Activated CD4-positive, alpha-beta T cell treated with anti-CD3 and anti-CD28 coated beads for 36 hours (primary cell): ENCODE measurements at regions not wholly inside any gene's neighbourhood (a gene's known extent, or its start where the extent isn't known, plus 50 kb on each side); places are given as distances from the start of the nearest gene placed in this dataset.

Experiments used
- ATAC-seq: fragments of 200-7000 bp; cut with Tn5 transposase; one replicate; pipeline ENCODE4 v1.10.0; 2021; ENCODE audit warnings: mild to moderate bottlenecking, moderate library complexity
- CTCF ChIA-PET: fragments of 350-600 bp; sonication (Branson Sonifier 250); formaldehyde crosslinking; loops from one replicate; lab custom pipeline; 2021; ENCODE audit warnings: antibody characterized with exemption; lab: Charles Lee
- POLR2A ChIA-PET: fragments of 350-600 bp; sonication (Branson Sonifier 250); formaldehyde crosslinking; loops from one replicate; lab custom pipeline; 2021; ENCODE audit warnings: antibody characterized with exemption, inconsistent platforms; lab: Charles Lee
- DNase-seq: peaks from one replicate; pipeline ENCODE4 v3.0.0-alpha.2; 2020
- H3K27ac Mint-ChIP-seq: one replicate; pipeline ENCODE4 v1.8.0; 2021; ENCODE audit warnings: mixed read lengths
- H3K27me3 Mint-ChIP-seq: one replicate; pipeline ENCODE4 v1.8.0; 2021; ENCODE audit warnings: mixed read lengths
- H3K36me3 Mint-ChIP-seq: one replicate; pipeline ENCODE4 v1.8.0; 2021; ENCODE audit warnings: low read depth, mixed read lengths
- H3K4me1 Mint-ChIP-seq: one replicate; pipeline ENCODE4 v1.8.0; 2021; ENCODE audit warnings: mixed read lengths
- H3K4me3 Mint-ChIP-seq: one replicate; pipeline ENCODE4 v1.8.0; 2021; ENCODE audit warnings: mild to moderate bottlenecking, moderate library complexity, mixed read lengths
- H3K9me3 Mint-ChIP-seq: one replicate; pipeline ENCODE4 v1.8.0; 2021; ENCODE audit warnings: low read depth, mixed read lengths
- intact Hi-C, 2 experiments: fragments of 100-400 bp; cut with DNase I in 1 of 2; cut with micrococcal nuclease in 1 of 2; formaldehyde crosslinking; loops; one replicate each; pipeline versions ENCODE4 v1.14.2 to v1.15.1; 2022 to 2024; cut with DNase I, micrococcal nuclease

- Mint-ChIP-seq H3K27me3 (peaks cover 13% of the 10 kb centered on the region), H3K27ac (no peak overlapping the region), H3K36me3 (no peaks in the 10 kb centered on the region), H3K9me3 (no peaks in the 10 kb centered on the region), H3K4me1 (no peaks in the 10 kb centered on the region), H3K4me3 (no peak overlapping the region)
- ChIA-PET CTCF (interaction anchor here (0.6 kb wide), 1 partner anchor 110 kb away, joined by 3 read pairs; no protein-coding TSS in a partner anchor), POLR2A (interaction anchor here (0.7 kb wide), 1 partner anchor 78 kb away, joined by 3 read pairs; no protein-coding TSS in a partner anchor)
- ATAC-seq (no peak), DNase-seq (no peak)
- intact Hi-C loops = no loop called here
Observed at GRCh38 chr12:30874455-30875321, 51.9 kb upstream of the TSPAN11 start.

- Mint-ChIP-seq H3K4me3 (no peak overlapping the region), H3K36me3 (no peaks in the 10 kb centered on the region), H3K4me1 (no peaks in the 10 kb centered on the region), H3K27me3 (peaks cover 10% of the 10 kb centered on the region), H3K27ac (no peak overlapping the region), H3K9me3 (peaks cover 3% of the 10 kb centered on the region)
- intact Hi-C loops = no loop called here
- ChIA-PET CTCF (no interaction called here), POLR2A (no interaction called here)
- ATAC-seq (no peak), DNase-seq (no peak)
Observed at GRCh38 chr12:30870491-30871265, 55.9 kb upstream of the TSPAN11 start.

DNA sequence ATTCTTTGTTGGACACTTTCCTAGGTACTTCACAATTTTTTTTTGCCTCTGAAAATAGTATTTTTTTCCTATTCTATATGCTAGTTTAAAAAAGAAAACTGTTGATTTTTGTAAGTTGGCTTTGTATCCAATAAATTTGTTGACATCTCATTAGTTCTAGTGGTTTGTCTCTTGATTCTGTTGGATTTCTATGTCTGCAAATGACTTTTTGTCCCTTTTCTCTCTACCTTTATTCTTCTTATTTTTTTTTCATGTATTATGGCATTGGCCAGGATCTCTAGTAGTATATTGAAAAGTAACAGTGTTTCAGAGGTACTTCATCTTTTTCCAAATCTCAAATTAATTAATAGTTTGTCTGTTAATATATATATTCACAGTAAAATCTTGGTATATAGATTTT lies 59.1 kb upstream of the TSPAN11 start:
- no peak overlapping the region for H3K4me3 Mint-ChIP-seq
- H3K27ac Mint-ChIP-seq = no peak overlapping the region
- peaks cover 3% of the 10 kb centered on the region for H3K9me3 Mint-ChIP-seq
- DNase-seq (no peak), ATAC-seq (no peak)
- ChIA-PET CTCF (interaction anchor here (1.9 kb wide), 1 partner anchor 19 kb away, joined by 5 read pairs; no protein-coding TSS in a partner anchor), POLR2A (no interaction called here)
- H3K27me3 Mint-ChIP-seq = peaks cover 15% of the 10 kb centered on the region
- no peaks in the 10 kb centered on the region for H3K4me1 Mint-ChIP-seq
- no peaks in the 10 kb centered on the region for H3K36me3 Mint-ChIP-seq
- intact Hi-C loops = no loop called here

DNA sequence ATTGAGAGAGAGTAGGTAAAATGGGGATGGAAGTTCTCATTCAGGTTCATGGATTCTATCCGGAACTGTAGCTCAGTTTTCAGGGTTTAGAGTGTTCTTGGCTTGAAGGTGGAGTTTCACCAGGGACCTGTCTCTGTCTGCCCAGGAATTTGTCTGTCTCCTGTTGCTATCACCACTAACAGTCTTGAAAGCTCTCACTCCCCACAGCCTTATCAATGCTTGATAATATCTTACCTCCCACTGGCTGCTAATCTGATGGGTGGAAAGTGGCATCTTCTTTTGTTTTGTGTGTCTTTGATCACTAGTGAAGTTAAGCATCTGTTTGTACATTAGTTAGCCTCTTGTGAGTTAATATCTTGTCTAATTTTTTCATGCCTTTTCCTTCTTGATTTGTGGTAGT lies 60.3 kb upstream of the TSPAN11 start:
- ATAC-seq (no peak), DNase-seq (no peak)
- ChIA-PET POLR2A (no interaction called here), CTCF (interaction anchor here (2.2 kb wide), 1 partner anchor 19 kb away, joined by 7 read pairs; no protein-coding TSS in a partner anchor)
- Mint-ChIP-seq H3K4me3 (no peak overlapping the region), H3K27me3 (peaks cover 15% of the 10 kb centered on the region), H3K27ac (no peak overlapping the region), H3K4me1 (no peaks in the 10 kb centered on the region), H3K9me3 (peaks cover 3% of the 10 kb centered on the region), H3K36me3 (no peaks in the 10 kb centered on the region)
- intact Hi-C loops = no loop called here

- no peak for ATAC-seq
- ChIA-PET CTCF (no interaction called here), POLR2A (no interaction called here)
- DNase-seq = no peak
- intact Hi-C loops = no loop called here
- Mint-ChIP-seq H3K36me3 (no peaks in the 10 kb centered on the region), H3K9me3 (peaks cover 3% of the 10 kb centered on the region), H3K27me3 (peaks cover 13% of the 10 kb centered on the region), H3K4me3 (no peak overlapping the region), H3K27ac (no peak overlapping the region), H3K4me1 (no peaks in the 10 kb centered on the region)
Observed at GRCh38 chr12:30863839-30864238, 62.7 kb upstream of the TSPAN11 start.

GRCh38 chr12:30862486-30862885 lies 64.1 kb upstream of the TSPAN11 start:
- ChIA-PET POLR2A (no interaction called here), CTCF (interaction anchor here (1.0 to 2.5 kb wide), 2 partner anchors 14 to 125 kb away, joined by 3 to 9 read pairs; no protein-coding TSS in a partner anchor)
- DNase-seq = no peak

GRCh38 chr12:30859226-30859625 lies 67.3 kb upstream of the TSPAN11 start:
- Mint-ChIP-seq H3K27ac (no peak overlapping the region), H3K9me3 (no peaks in the 10 kb centered on the region), H3K4me3 (no peak overlapping the region), H3K36me3 (no peaks in the 10 kb centered on the region), H3K27me3 (peaks cover 7% of the 10 kb centered on the region), H3K4me1 (no peaks in the 10 kb centered on the region)
- no peak for ATAC-seq
- intact Hi-C loops = no loop called here
- ChIA-PET CTCF (interaction anchor here (1.2 kb wide), 1 partner anchor 12 kb away, joined by 3 read pairs; no protein-coding TSS in a partner anchor), POLR2A (no interaction called here)
- no peak for DNase-seq

More at GRCh38 chr12:30862486-30862885, 64.1 kb upstream of the TSPAN11 start:
- Mint-ChIP-seq H3K27me3 (peaks cover 11% of the 10 kb centered on the region), H3K27ac (no peak overlapping the region), H3K9me3 (peaks cover 3% of the 10 kb centered on the region), H3K4me1 (no peaks in the 10 kb centered on the region), H3K4me3 (no peak overlapping the region), H3K36me3 (no peaks in the 10 kb centered on the region)
- intact Hi-C loops = no loop called here
- no peak for ATAC-seq

DNA sequence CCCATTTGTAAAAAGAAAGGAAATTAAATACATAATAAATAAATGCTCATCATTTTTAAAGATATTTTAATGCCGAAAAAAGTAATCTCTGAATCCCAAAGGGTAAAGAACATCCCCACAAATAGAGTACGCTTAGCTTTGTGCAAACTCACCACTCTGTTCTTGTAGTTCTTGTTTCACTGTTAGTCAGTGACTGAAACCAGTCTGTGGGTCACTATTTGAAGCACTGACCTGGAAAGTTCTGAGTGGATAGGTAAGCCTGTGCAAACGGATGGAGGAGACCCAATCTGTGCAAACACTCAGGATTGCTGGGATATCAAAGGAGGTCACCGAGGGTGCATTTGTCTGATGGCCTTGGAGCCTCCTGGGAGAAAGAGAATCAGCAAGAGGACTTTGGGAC lies 68.1 kb upstream of the TSPAN11 start:
- H3K27ac Mint-ChIP-seq = no peak overlapping the region
- H3K9me3 Mint-ChIP-seq = no peaks in the 10 kb centered on the region
- DNase-seq (no peak), ATAC-seq (no peak)
- no peaks in the 10 kb centered on the region for H3K36me3 Mint-ChIP-seq
- ChIA-PET CTCF (no interaction called here), POLR2A (no interaction called here)
- no peaks in the 10 kb centered on the region for H3K4me1 Mint-ChIP-seq
- no peak overlapping the region for H3K4me3 Mint-ChIP-seq
- intact Hi-C loops = no loop called here
- H3K27me3 Mint-ChIP-seq = peaks cover 7% of the 10 kb centered on the region

DNA sequence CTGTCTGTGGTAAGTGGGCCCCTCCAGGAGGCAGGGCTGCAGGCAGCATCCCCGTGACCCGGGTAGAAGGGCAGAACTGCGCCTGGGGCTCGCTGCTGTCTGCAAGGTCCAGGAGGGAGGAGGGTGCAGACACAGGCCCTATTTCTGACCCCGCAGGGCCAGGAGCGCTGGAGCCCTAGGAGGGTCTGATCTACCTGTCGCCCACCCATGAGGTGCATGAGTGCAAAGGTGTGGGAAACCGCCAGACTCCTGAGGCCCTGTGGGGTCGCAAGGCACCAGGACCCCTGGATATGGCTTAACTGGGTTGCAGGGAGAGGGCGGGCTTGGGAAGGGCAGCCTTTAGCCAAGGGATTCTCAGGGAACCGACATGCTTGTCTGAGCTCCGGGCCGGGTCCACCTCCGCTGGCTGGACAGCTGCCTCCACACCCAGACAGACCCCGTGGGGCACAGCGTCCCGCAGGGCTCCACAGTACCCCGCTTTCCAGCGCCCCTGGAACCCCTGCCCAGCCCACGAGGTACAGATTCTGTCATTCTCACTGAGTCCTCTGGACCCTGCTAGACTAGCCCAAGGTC lies 72.9 kb upstream of the TSPAN11 start:
- POLR2A ChIA-PET = no interaction called here

GRCh38 chr12:30850684-30851083 lies 75.9 kb upstream of the TSPAN11 start:
- H3K9me3 Mint-ChIP-seq = no peaks in the 10 kb centered on the region

More for the DNA sequence above, 72.9 kb upstream of the TSPAN11 start:
- Mint-ChIP-seq H3K4me3 (no peak overlapping the region), H3K4me1 (peaks cover 6% of the 10 kb centered on the region), H3K27me3 (peaks cover 3% of the 10 kb centered on the region), H3K36me3 (no peaks in the 10 kb centered on the region), H3K27ac (no peak overlapping the region), H3K9me3 (no peaks in the 10 kb centered on the region)
- CTCF ChIA-PET = no interaction called here
- ATAC-seq (no peak), DNase-seq (no peak)
- intact Hi-C loops = loop anchor here (5.0 kb wide), 3 partner anchors 199 to 469 kb away; partner anchors contain the start of gene DDX11 (in 1 of the 2)

GRCh38 chr12:30847259-30847658 lies 79.3 kb upstream of the TSPAN11 start:
- H3K4me1 Mint-ChIP-seq = peaks cover 9% of the 10 kb centered on the region
- ChIA-PET POLR2A (interaction anchor here (0.6 kb wide), 1 partner anchor 478 kb away, joined by 3 read pairs; no protein-coding TSS in a partner anchor), CTCF (interaction anchor here (0.6 to 7.6 kb wide), 22 partner anchors 12 to 1775 kb away, joined by 3 to 56 read pairs (median 4); partner anchors contain the start of gene DDX11)
- peak; percentile 31 for ATAC-seq
- no peaks in the 10 kb centered on the region for H3K36me3 Mint-ChIP-seq
- peaks cover 4% of the 10 kb centered on the region for H3K27me3 Mint-ChIP-seq
- no peaks in the 10 kb centered on the region for H3K9me3 Mint-ChIP-seq
- intact Hi-C loops = loop anchor here (1.0 kb wide), 5 partner anchors 138 to 789 kb away; no protein-coding TSS in a partner anchor
- no peak overlapping the region for H3K4me3 Mint-ChIP-seq
- peak; percentile 23 for DNase-seq
- H3K27ac Mint-ChIP-seq = no peak overlapping the region

More at GRCh38 chr12:30850684-30851083, 75.9 kb upstream of the TSPAN11 start:
- Mint-ChIP-seq H3K36me3 (no peaks in the 10 kb centered on the region), H3K4me1 (peaks cover 6% of the 10 kb centered on the region), H3K27me3 (no peaks in the 10 kb centered on the region), H3K27ac (no peak overlapping the region), H3K4me3 (no peak overlapping the region)
- no peak for ATAC-seq
- no peak for DNase-seq
- ChIA-PET POLR2A (no interaction called here), CTCF (interaction anchor here (0.7 to 7.6 kb wide), 4 partner anchors 9 to 421 kb away, joined by 3 to 56 read pairs (median 6); no protein-coding TSS in a partner anchor)
- intact Hi-C loops = loop anchor here (1.0 to 5.0 kb wide), 6 partner anchors 136 to 472 kb away; partner anchors contain the start of gene DDX11 (in 1 of the 2)
